Adrenal gland (tissue), 9 donors: ENCODE measurements at regions not wholly inside any gene's neighbourhood (a gene's known extent, or its start where the extent isn't known, plus 50 kb on each side); places are given as distances from the start of the nearest gene placed in this dataset.

ENCODE experiments used
- DNase-seq, 7 donors: peaks; one replicate each; pipeline ENCODE4 v3.0.0-alpha.2; 2019 to 2020
- H3K27ac ChIP-seq, 5 donors: fragments of 200-600 bp; sonication (generic) in 4 of 5; 1 replicate in 3 of 5; 2 replicates in 2 of 5; pipeline versions ENCODE4 v1.5.1 to v1.8.0; 2016 to 2020; ENCODE audit warnings: mild to moderate bottlenecking in 1 of 5
- H3K27me3 ChIP-seq: fragments of 200-600 bp; 2 replicates; pipeline ENCODE4 v1.8.0; 2021
- H3K36me3 ChIP-seq, 2 donors: fragments of 200-600 bp; replicated peaks in 1 of 2; 1 replicate in 1 of 2; 2 replicates in 1 of 2; pipeline versions ENCODE4 v1.5.1 to v1.8.0; 2018 to 2022
- H3K4me1 ChIP-seq, 2 donors: fragments of 200-600 bp; replicated peaks in 1 of 2; 1 replicate in 1 of 2; 2 replicates in 1 of 2; pipeline versions ENCODE4 v1.5.1 to v1.8.0; 2018 to 2021
- H3K4me3 ChIP-seq, 4 donors: fragments of 200-600 bp; sonication (generic) in 3 of 4; one replicate each; pipeline ENCODE4 v1.5.1; 2016 to 2018
- H3K9me3 ChIP-seq, 3 donors: fragments of 200-600 bp; sonication (generic) in 1 of 3; replicated peaks in 1 of 3; 1 replicate in 2 of 3; 2 replicates in 1 of 3; pipeline versions ENCODE4 v1.5.1 to v1.8.0; 2016 to 2021
- CTCF ChIP-seq, 6 experiments: fragments of 450-650 bp in 4 of 6; fragments of 200-600 bp in 2 of 6; sonication (generic) in 1 of 6; IDR thresholded peaks; 1 replicate in 5 of 6; 2 replicates in 1 of 6; pipeline versions ENCODE4 v1.5.1 to v1.8.0; 2016 to 2021; ENCODE audit warnings: antibody characterized with exemption in 6 of 6, mild to moderate bottlenecking in 2 of 6, moderate library complexity in 1 of 6
- POLR2A ChIP-seq, 2 donors: fragments of 450-650 bp; IDR thresholded peaks; one replicate each; pipeline ENCODE4 v1.6.1; 2017; ENCODE audit warnings: antibody characterized with exemption in 2 of 2, mild to moderate bottlenecking in 2 of 2, moderate library complexity in 1 of 2
- WGBS, 4 donors: extraction: QIAGEN DNeasy Blood & Tissue Kit in 2 of 4; methylation state at CpG; one replicate each; pipeline versions ENCODE4 v1.1.5 to v1.1.7; 2013 to 2017; 5-methylcytosine and 5-hydroxymethylcytosine counted together
- intact Hi-C, 2 donors: fragments of 100-400 bp; cut with DNase I; formaldehyde crosslinking; loops; one replicate each; pipeline versions ENCODE4 v1.14.1 to v1.15.0; 2022 to 2023
- donor health status: healthy with polysubstance abuse.
- donor health status: Bipolar disorder and iron deficiency.
- donor health status: DM: yes; HTN: yes; CAD: no.
- donor health status: DM: no; HTN: no; CAD: no.
- donor health status: DM: no; HTN: no; CAD: no.

DNA sequence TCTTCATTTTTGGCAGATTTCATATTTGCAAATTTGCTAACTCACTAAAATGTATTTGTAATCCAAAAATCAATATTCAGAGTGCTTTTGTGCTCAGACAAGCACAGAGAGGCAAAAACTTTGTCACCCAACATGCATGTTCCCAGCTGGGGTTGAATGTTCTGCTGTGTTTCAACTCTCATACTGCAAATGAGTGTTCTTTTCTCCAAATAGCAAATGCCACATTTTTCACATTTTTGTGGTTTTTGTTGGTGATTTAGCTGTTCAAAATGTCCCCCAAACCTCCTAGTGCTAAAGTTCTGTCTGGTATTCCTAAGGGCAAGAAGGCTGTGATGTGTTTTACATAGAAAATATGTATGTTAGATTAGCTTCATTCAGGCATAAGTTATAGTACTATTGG, 87.3 kb upstream of the PCSK5 start:
- Histone ChIP-seq H3K9me3 (no peaks in the 10 kb centered on the region), H3K4me3 (no peak overlapping the region), H3K36me3 (no peaks in the 10 kb centered on the region), H3K27ac (no peak overlapping the region), H3K27me3 (no peaks in the 10 kb centered on the region), H3K4me1 (no peaks in the 10 kb centered on the region)
- TF ChIP-seq CTCF (IDR thresholded peaks at IDR 0.05) (no peak), POLR2A (IDR thresholded peaks at IDR 0.05) (no peak)
- DNase-seq = no peak
- intact Hi-C loops = no loop called here

GRCh38 chr9:75810063-75810462, 80.4 kb upstream of the PCSK5 start:
- DNase-seq = no peak
- H3K9me3 ChIP-seq = peaks cover 0 to 7% (median 0%) of the 10 kb centered on the region in 3 donors
- no peak overlapping the region for H3K27ac ChIP-seq
- no peak for TF ChIP-seq CTCF (IDR thresholded peaks at IDR 0.05)
- no peak for TF ChIP-seq POLR2A (IDR thresholded peaks at IDR 0.05)
- intact Hi-C loops = no loop called here
- H3K4me3 ChIP-seq = no peak overlapping the region
- H3K4me1 ChIP-seq = no peaks in the 10 kb centered on the region
- no peaks in the 10 kb centered on the region for H3K27me3 ChIP-seq
- 61 to 84% (median 67%) methylated on average over 2 of the region's 2 CpGs for WGBS, 4 donors
- no peaks in the 10 kb centered on the region for H3K36me3 ChIP-seq

DNA sequence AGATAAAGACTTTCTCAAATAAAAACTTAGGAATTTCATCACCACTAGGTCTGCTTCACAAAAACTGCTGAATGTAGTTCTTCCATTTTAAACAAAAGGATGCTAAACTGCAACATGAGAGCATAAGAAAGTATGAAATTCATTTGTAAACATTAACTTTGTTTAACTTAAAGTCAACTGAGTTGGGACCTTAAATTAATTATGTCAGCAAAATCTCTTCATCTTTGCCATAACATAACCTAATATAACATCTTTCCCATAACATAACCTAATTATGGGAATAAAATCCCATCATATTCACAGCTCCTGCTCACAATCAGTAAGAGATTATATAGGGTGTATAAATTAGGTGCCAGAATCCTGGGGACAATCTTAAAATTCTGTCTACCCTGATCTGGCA, 78.8 kb upstream of the PCSK5 start:
- TF ChIP-seq CTCF (IDR thresholded peaks at IDR 0.05) = no peak
- Histone ChIP-seq H3K27ac (no peak overlapping the region), H3K4me3 (no peak overlapping the region), H3K9me3 (peaks cover 0 to 7% (median 0%) of the 10 kb centered on the region in 3 donors), H3K4me1 (no peaks in the 10 kb centered on the region), H3K27me3 (no peaks in the 10 kb centered on the region), H3K36me3 (no peaks in the 10 kb centered on the region)
- intact Hi-C loops = no loop called here
- DNase-seq = no peak

GRCh38 chr9:75812141-75812540, 78.3 kb upstream of the PCSK5 start:
- Histone ChIP-seq H3K27me3 (no peaks in the 10 kb centered on the region), H3K4me3 (no peak overlapping the region), H3K27ac (no peak overlapping the region), H3K9me3 (peaks cover 0 to 7% (median 0%) of the 10 kb centered on the region in 3 donors), H3K4me1 (no peaks in the 10 kb centered on the region), H3K36me3 (no peaks in the 10 kb centered on the region)
- DNase-seq = no peak
- TF ChIP-seq CTCF (IDR thresholded peaks at IDR 0.05) (no peak), POLR2A (IDR thresholded peaks at IDR 0.05) (no peak)
- intact Hi-C loops = no loop called here
- 41 to 56% (median 56%) methylated on average over 2 of the region's 2 CpGs for WGBS, 4 donors
